ENCODE measurements at regions not wholly inside any gene's neighbourhood (a gene's known extent, or its start where the extent isn't known, plus 50 kb on each side); places are given as distances from the start of the nearest gene placed in this dataset.

DNA sequence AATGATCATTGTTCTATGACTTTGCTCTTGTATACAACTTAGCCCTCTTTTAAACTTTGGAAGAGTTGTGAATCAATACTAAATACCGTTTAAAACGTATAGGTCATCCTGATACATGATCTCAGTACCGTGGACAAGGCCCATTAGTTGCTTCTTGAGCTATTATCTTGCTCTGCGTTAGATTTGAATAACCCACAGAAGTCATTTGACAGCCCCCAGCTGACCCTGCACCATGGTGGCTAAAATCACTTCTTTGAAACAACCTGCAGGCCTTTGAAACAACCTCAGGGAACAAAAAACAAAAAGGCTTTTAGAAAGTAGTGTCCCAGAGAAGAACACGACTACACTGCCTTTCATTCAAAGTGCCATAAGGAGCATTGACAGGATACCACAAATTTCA, 473.0 kb upstream of the ADGRL2 start:
- FAIRE-seq (no peak), DNase-seq (no peak)
- TF ChIP-seq, protein P1, sequence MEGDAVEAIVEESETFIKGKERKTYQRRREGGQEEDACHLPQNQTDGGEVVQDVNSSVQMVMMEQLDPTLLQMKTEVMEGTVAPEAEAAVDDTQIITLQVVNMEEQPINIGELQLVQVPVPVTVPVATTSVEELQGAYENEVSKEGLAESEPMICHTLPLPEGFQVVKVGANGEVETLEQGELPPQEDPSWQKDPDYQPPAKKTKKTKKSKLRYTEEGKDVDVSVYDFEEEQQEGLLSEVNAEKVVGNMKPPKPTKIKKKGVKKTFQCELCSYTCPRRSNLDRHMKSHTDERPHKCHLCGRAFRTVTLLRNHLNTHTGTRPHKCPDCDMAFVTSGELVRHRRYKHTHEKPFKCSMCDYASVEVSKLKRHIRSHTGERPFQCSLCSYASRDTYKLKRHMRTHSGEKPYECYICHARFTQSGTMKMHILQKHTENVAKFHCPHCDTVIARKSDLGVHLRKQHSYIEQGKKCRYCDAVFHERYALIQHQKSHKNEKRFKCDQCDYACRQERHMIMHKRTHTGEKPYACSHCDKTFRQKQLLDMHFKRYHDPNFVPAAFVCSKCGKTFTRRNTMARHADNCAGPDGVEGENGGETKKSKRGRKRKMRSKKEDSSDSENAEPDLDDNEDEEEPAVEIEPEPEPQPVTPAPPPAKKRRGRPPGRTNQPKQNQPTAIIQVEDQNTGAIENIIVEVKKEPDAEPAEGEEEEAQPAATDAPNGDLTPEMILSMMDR (IDR thresholded peaks at IDR 0.05; ENCODE audit: borderline replicate concordance, extremely low read depth, insufficient read depth), result no peak
- Histone ChIP-seq H3K4me1 (ENCODE audit: control insufficient read depth in 2 of 3, insufficient read depth in 2 of 3, low read depth in 1 of 3, low read length in 3 of 3) (no peaks in the 10 kb centered on the region), H3K4me3 (ENCODE audit: low read length in 3 of 3) (no peak overlapping the region), H3K27me3 (ENCODE audit: control insufficient read depth, insufficient read depth, low read length) (no peaks in the 10 kb centered on the region), H3K27ac (ENCODE audit: low read depth in 2 of 2, low read length in 2 of 2) (no peak overlapping the region), H3K9ac (ENCODE audit: low read length in 3 of 3) (no peak overlapping the region), H3K9me3 (ENCODE audit: control insufficient read depth in 2 of 3, insufficient read depth in 1 of 3, low read length in 3 of 3) (no peaks in the 10 kb centered on the region), H3K36me3 (ENCODE audit: control insufficient read depth in 2 of 3, insufficient read depth in 3 of 3, low read length in 3 of 3) (no peaks in the 10 kb centered on the region)
- intact Hi-C loops (cut with DNase I), result no loop called here

- no peak for FAIRE-seq
- H3K27me3 ChIP-seq (ENCODE audit: control insufficient read depth, insufficient read depth, low read length), result no peaks in the 10 kb centered on the region
- no peaks in the 10 kb centered on the region for H3K4me1 ChIP-seq (ENCODE audit: control insufficient read depth in 2 of 3, insufficient read depth in 2 of 3, low read depth in 1 of 3, low read length in 3 of 3)
Observed at GRCh38 chr1:81327103-81327710, 473.5 kb upstream of the ADGRL2 start.

DNA sequence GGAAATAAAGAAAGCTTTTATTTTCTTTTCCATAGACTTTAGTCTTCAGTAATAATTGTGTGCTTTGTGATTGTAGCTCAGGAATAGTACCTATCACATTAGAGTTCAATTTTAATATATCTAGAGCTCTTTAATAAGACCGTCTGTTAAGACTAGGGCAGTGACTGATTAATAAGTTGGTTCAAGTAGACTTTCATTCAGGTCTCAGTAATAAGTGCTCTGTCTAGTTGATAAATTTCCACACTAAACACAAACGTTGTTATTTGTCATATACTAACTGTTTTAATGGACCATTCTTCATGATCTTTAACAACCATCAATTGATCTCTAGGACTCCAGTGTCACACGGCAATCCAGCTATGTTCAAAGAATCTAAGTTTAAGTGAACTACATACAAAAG, 474.5 kb upstream of the ADGRL2 start:
- Histone ChIP-seq H3K4me3 (ENCODE audit: low read length in 3 of 3) (no peak overlapping the region), H3K4me1 (ENCODE audit: control insufficient read depth in 2 of 3, insufficient read depth in 2 of 3, low read depth in 1 of 3, low read length in 3 of 3) (no peaks in the 10 kb centered on the region), H3K9ac (ENCODE audit: low read length in 3 of 3) (no peak overlapping the region), H3K9me3 (ENCODE audit: control insufficient read depth in 2 of 3, insufficient read depth in 1 of 3, low read length in 3 of 3) (no peaks in the 10 kb centered on the region), H3K36me3 (ENCODE audit: control insufficient read depth in 2 of 3, insufficient read depth in 3 of 3, low read length in 3 of 3) (no peaks in the 10 kb centered on the region), H3K27me3 (ENCODE audit: control insufficient read depth, insufficient read depth, low read length) (no peaks in the 10 kb centered on the region), H3K27ac (ENCODE audit: low read depth in 2 of 2, low read length in 2 of 2) (no peak overlapping the region)
- FAIRE-seq (no peak), DNase-seq (no peak)
- TF ChIP-seq, protein P1 (IDR thresholded peaks at IDR 0.05; ENCODE audit: borderline replicate concordance, extremely low read depth, insufficient read depth), result no peak
- intact Hi-C loops (cut with DNase I), result no loop called here

More at GRCh38 chr1:81327103-81327710, 473.5 kb upstream of the ADGRL2 start:
- intact Hi-C loops (cut with DNase I), result no loop called here
- no peak overlapping the region for H3K27ac ChIP-seq (ENCODE audit: low read depth in 2 of 2, low read length in 2 of 2)
- no peaks in the 10 kb centered on the region for H3K36me3 ChIP-seq (ENCODE audit: control insufficient read depth in 2 of 3, insufficient read depth in 3 of 3, low read length in 3 of 3)
- DNase-seq, result no peak
- H3K4me3 ChIP-seq (ENCODE audit: low read length in 3 of 3), result no peak overlapping the region
- H3K9ac ChIP-seq (ENCODE audit: low read length in 3 of 3), result no peak overlapping the region
- no peaks in the 10 kb centered on the region for H3K9me3 ChIP-seq (ENCODE audit: control insufficient read depth in 2 of 3, insufficient read depth in 1 of 3, low read length in 3 of 3)
- TF ChIP-seq, protein P1 (IDR thresholded peaks at IDR 0.05; ENCODE audit: borderline replicate concordance, extremely low read depth, insufficient read depth), result no peak

DNA sequence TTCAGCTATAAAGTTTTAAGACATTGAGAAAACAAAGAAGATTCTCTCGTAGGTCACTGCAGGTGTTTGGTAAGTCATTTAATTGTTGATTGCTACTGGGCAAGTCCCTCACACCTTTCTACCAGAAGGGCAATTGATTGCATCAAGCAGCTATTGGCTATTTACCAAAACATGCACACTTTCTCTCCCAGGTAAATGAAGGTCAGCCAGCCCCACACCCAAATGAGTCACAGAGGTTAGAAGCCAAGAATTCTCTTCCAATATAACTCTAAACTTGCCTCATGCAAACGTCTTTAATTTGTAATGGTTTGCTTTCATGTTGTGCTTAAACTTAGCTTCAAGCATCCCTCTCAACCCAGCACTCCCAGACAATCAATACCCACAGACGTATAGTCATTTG, 475.3 kb upstream of the ADGRL2 start:
- intact Hi-C loops (cut with DNase I), result no loop called here
- FAIRE-seq, result no peak
- no peaks in the 10 kb centered on the region for H3K27me3 ChIP-seq (ENCODE audit: control insufficient read depth, insufficient read depth, low read length)
- no peak overlapping the region for H3K4me3 ChIP-seq (ENCODE audit: low read length in 3 of 3)
- DNase-seq, result no peak
- H3K9me3 ChIP-seq (ENCODE audit: control insufficient read depth in 2 of 3, insufficient read depth in 1 of 3, low read length in 3 of 3), result no peaks in the 10 kb centered on the region
- H3K36me3 ChIP-seq (ENCODE audit: control insufficient read depth in 2 of 3, insufficient read depth in 3 of 3, low read length in 3 of 3), result no peaks in the 10 kb centered on the region
- H3K9ac ChIP-seq (ENCODE audit: low read length in 3 of 3), result no peak overlapping the region
- TF ChIP-seq, protein P1 (IDR thresholded peaks at IDR 0.05; ENCODE audit: borderline replicate concordance, extremely low read depth, insufficient read depth), result no peak
- no peaks in the 10 kb centered on the region for H3K4me1 ChIP-seq (ENCODE audit: control insufficient read depth in 2 of 3, insufficient read depth in 2 of 3, low read depth in 1 of 3, low read length in 3 of 3)
- no peak overlapping the region for H3K27ac ChIP-seq (ENCODE audit: low read depth in 2 of 2, low read length in 2 of 2)

All from kidney (tissue), 13 donors.